ENCODE measurements at regions not wholly inside any gene's neighbourhood (a gene's known extent, or its start where the extent isn't known, plus 50 kb on each side); places are given as distances from the start of the nearest gene placed in this dataset.

DNA sequence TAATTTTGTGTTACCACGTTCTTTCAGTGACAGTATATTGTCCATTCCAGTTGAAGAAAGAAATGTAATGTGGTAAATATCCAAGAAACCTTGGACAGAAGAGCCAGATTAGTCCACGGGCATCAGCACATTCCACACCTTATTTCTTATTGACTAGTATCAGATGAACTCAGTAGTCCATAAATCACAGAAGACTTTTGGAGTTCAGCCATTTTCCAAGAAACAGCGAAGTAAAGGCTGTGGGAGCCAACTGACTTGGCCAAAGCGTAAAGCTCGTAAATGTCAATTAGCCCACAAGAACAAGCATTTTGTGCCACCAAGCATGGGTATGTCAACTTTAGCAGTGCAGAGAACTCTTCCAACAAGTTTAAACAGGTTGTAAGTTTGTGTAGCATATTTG, 60.2 kb upstream of the STARD4 start:
- no peak for DNase-seq

DNA sequence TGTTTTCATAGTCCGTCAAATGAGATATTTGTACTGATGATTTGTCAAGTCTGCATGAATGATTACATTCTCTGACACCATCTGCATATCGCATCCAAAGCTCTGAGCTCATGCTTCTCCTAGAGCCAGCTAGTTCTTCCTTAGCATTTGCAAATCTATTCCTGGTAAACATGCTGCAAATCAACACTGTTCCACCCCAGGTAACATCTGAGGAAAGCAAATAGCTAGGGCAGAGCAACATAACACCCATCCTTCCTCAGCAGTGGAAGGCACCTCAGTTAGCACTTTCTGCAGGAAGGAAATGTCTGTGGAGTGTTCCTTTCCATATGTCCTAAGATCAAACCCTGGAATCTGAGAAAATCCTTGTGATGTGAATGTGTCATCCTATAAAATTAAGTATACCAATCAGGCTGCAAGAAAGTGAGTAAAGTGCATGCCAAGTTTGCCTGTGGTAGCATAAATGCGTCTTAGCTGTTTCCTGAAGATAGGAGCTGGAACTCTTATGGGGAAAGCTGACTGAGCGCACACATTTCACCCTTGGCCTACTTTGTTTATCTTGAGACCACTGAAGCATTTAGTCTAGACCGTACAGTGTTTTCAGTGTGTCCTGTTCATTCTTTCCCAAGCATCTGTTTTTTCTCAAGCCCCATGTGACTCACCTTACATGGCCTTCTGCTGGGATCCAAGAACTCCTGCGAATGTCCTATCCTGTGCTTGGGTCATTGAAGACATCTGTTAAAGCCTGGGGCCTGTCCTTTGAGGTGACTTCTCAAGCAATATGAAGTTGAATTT, 50.9 kb upstream of the STARD4 start:
- no peak for DNase-seq

DNA sequence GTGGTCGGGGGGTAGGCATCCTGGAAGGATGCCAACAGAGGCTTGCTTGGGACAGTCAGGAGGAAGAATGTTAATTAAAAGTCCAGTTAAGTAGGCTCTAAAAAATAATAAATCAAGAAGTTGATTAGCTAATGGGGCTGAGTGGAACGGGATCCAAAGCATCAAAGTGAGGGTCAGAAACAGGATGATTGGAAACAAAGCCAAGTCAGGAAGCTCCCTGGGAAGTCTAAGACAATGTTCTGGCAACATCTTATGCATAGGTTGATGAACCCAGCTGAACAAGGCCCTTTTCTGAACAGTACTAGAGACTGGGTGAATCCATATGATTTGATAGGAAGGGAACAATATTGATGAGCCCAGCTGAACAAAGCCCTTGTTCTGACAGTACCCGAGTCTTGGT, 50.2 kb upstream of the STARD4 start:
- DNase-seq = no peak

All from stimulated activated CD4-positive, alpha-beta T cell treated with anti-CD3 and anti-CD28 coated beads, Interleukin-2, amount 100 ng/mL, for 24 hours (primary cell).